MM.1S (cell line): ENCODE measurements at regions not wholly inside any gene's neighbourhood (a gene's known extent, or its start where the extent isn't known, plus 50 kb on each side); places are given as distances from the start of the nearest gene placed in this dataset.

Experiments used
- EZH2 ChIP-seq: fragments of 300-600 bp; sonication (generic); optimal IDR thresholded peaks from 2 replicates; pipeline ENCODE3; 2017; ENCODE audit warnings: low read depth, mild to moderate bottlenecking, antibody characterized with exemption, low read length, mixed read lengths
- EZH2phosphoT487 ChIP-seq: fragments of 300-600 bp; sonication (generic); IDR thresholded peaks from 2 replicates; pipeline ENCODE4 v1.6.1; 2018; ENCODE audit warnings: antibody characterized with exemption, low read length
- TF ChIP-seq, protein P1 (sequence below): fragments of 300-600 bp; sonication (generic); IDR thresholded peaks from 2 replicates; pipeline ENCODE4 v1.5.1; 2016; ENCODE audit warnings: antibody characterized with exemption, low read length, mixed read lengths

DNA sequence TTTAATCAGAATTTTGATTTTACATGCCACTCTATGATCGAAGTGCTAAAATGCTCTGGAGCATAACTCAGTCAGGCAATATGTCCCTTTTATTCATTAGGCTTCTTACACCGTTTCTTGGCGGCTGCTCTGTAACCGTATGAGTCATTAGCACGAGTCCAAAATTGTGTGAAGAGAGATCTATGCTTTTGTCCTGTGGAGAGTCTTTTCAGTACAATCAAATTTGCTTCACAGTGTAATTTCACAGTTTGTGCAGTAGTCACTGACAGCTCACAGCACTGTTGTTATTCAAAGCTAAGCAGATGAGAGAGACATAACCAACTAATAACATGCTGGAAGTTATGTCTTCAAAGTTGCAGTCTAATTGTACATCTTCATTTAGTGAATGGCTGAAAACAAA is 167.8 kb downstream of the PCDH10 start:
- TF ChIP-seq EZH2phosphoT487 (no peak), EZH2 (no peak)
- TF ChIP-seq, protein P1, sequence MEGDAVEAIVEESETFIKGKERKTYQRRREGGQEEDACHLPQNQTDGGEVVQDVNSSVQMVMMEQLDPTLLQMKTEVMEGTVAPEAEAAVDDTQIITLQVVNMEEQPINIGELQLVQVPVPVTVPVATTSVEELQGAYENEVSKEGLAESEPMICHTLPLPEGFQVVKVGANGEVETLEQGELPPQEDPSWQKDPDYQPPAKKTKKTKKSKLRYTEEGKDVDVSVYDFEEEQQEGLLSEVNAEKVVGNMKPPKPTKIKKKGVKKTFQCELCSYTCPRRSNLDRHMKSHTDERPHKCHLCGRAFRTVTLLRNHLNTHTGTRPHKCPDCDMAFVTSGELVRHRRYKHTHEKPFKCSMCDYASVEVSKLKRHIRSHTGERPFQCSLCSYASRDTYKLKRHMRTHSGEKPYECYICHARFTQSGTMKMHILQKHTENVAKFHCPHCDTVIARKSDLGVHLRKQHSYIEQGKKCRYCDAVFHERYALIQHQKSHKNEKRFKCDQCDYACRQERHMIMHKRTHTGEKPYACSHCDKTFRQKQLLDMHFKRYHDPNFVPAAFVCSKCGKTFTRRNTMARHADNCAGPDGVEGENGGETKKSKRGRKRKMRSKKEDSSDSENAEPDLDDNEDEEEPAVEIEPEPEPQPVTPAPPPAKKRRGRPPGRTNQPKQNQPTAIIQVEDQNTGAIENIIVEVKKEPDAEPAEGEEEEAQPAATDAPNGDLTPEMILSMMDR = no peak
